SK-N-MC (cell line): ENCODE measurements at regions not wholly inside any gene's neighbourhood (a gene's known extent, or its start where the extent isn't known, plus 50 kb on each side); places are given as distances from the start of the nearest gene placed in this dataset.

Experiments used
- DNase-seq: peaks from one replicate; pipeline ENCODE4 v3.0.0-alpha.2; 2011; ENCODE audit warnings: low read depth, low spot score
- H3K27ac ChIP-seq: fragments of 200-600 bp; sonication (generic); 2 replicates; pipeline ENCODE4 v1.5.1; 2016; ENCODE audit warnings: mixed run types
- H3K36me3 ChIP-seq: fragments of 200-600 bp; sonication (generic); 2 replicates; pipeline ENCODE4 v1.6.1; 2017; ENCODE audit warnings: antibody characterized with exemption, low read length, mixed read lengths; ENCODE audit not compliant: insufficient read depth
- H3K4me3 ChIP-seq: fragments of 200-600 bp; sonication (generic); 2 replicates; pipeline ENCODE4 v1.5.1; 2016
- H3K9ac ChIP-seq: fragments of 200-600 bp; sonication (generic); 2 replicates; pipeline ENCODE4 v1.8.0; 2017; ENCODE audit warnings: mixed run types, mixed read lengths; ENCODE audit not compliant: insufficient read length
- H3K9me3 ChIP-seq: fragments of 200-600 bp; sonication (generic); 2 replicates; pipeline ENCODE4 v1.6.1; 2017; ENCODE audit warnings: low read depth, mild to moderate bottlenecking, antibody characterized with exemption, low read length, moderate library complexity, mixed read lengths
- EZH2 ChIP-seq: fragments of 200-600 bp; sonication (generic); IDR thresholded peaks from one replicate; pipeline ENCODE4 v1.6.1; 2017; ENCODE audit warnings: antibody characterized with exemption
- FOXP2 ChIP-seq: optimal IDR thresholded peaks from 2 replicates; pipeline ENCODE3; 2011; ENCODE audit warnings: mild to moderate bottlenecking, moderate library complexity; ENCODE audit not compliant: insufficient read depth; ENCODE audit errors: extremely low read length, control extremely low read depth
- POLR2AphosphoS5 ChIP-seq: IDR thresholded peaks from 2 replicates; pipeline ENCODE4 v1.6.1; 2012; ENCODE audit warnings: mild to moderate bottlenecking, low read depth, low read length, borderline replicate concordance

DNA sequence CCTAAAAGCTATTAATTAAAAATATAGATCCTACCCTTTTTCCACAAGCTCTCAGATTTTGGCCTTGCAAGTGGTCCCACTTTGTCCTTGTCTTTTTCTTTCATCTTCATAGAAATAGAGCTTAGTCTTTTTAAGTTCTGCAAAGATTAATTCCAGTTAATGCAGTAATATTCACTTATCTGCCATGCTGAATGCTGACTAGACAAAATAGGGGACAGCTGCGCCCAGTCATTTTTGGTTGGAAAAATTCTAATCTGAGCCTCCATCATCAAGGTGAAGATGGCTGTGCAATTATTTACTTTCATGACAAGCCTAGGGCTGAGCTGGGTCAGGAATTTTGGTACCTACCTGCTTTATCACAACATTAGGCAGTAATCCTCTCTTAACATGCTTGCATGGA lies 241.3 kb upstream of the CXorf66 start:
- H3K27ac ChIP-seq = no peak overlapping the region
- H3K9ac ChIP-seq = no peak overlapping the region
- no peaks in the 10 kb centered on the region for H3K36me3 ChIP-seq
- H3K4me3 ChIP-seq = no peak overlapping the region
- TF ChIP-seq POLR2AphosphoS5 (no peak), EZH2 (no peak), FOXP2 (no peak)
- DNase-seq = no peak
- H3K9me3 ChIP-seq = no peaks in the 10 kb centered on the region

DNA sequence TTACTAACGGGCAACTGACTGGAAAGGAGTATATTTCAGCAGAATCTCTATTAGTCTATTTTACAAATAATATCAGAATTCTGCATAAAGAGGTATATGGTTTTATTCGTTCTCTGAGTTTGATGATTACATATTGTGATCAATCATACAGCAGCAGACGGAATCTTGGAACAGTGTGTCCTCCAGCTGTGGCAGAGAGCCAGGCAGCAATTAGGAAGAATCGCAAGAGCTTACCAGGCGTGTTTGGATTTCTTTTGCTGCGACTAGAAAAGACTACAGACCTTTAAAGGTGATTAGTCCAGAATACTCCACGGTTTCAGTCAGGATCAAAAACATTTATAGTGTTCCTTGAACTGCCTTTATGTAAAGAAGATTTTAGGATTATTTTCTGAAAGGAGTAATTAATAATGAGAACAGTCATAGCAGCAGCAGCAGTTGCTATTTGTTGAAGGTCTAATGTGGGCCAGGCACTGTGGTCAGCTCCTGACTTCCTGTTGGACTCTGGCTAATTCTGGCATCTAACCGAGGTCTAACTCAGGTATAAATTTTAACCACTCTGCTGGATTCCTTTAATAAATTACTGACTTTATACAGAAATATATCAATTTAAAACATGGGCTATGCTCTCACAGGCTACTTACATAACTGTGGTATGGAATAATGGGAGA lies 225.3 kb upstream of the CXorf66 start:
- H3K27ac ChIP-seq = no peak overlapping the region
- H3K4me3 ChIP-seq = no peak overlapping the region
- TF ChIP-seq POLR2AphosphoS5 (no peak), EZH2 (no peak), FOXP2 (no peak)
- no peaks in the 10 kb centered on the region for H3K9me3 ChIP-seq
- no peak overlapping the region for H3K9ac ChIP-seq
- no peak for DNase-seq
- H3K36me3 ChIP-seq = no peaks in the 10 kb centered on the region

DNA sequence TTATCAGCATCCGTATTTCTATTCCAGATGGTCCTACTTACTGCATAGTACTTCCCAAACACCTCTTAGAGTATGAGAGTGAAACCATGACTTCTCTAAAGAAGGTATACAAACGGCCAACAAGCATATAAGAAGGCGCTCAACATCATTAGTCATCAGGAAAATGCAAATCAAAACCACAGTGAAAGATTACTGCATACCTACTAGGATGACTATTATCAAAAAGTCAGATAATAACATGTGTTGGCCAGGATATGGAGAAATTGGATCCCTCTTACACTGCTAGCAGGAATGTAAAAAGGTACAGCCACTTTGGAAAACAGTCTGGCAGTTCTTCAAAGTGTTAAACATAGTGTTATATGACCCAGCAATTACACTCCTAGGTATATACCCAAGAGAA lies 215.3 kb upstream of the CXorf66 start:
- TF ChIP-seq FOXP2 (no peak), POLR2AphosphoS5 (no peak), EZH2 (no peak)
- DNase-seq = no peak
- Histone ChIP-seq H3K4me3 (no peak overlapping the region), H3K9ac (no peak overlapping the region), H3K36me3 (no peaks in the 10 kb centered on the region), H3K27ac (no peak overlapping the region), H3K9me3 (no peaks in the 10 kb centered on the region)

DNA sequence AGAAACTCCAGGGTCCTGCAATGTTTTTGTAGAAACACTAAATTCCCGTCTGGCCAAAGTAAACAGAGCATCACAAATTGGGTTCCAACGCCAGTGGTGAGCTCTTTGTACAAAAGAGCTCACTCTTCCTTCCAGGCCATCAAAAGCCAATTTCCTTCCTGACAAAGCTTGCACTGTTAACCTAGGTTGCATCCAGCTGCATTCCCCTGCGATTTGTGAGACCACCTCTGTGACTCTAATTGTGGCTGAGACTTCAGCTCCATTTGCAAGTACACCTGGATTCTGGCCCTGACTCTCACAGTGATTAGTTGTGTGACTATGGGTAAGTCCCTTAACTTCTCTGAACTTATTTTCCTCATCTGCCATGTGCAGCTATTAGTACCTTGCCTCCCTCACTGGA lies 212.5 kb upstream of the CXorf66 start:
- DNase-seq = no peak
- H3K27ac ChIP-seq = no peak overlapping the region
- H3K36me3 ChIP-seq = no peaks in the 10 kb centered on the region
- no peak overlapping the region for H3K9ac ChIP-seq
- TF ChIP-seq EZH2 = no peak
- TF ChIP-seq FOXP2 = no peak
- TF ChIP-seq POLR2AphosphoS5 = no peak
- H3K9me3 ChIP-seq = no peaks in the 10 kb centered on the region
- no peak overlapping the region for H3K4me3 ChIP-seq

DNA sequence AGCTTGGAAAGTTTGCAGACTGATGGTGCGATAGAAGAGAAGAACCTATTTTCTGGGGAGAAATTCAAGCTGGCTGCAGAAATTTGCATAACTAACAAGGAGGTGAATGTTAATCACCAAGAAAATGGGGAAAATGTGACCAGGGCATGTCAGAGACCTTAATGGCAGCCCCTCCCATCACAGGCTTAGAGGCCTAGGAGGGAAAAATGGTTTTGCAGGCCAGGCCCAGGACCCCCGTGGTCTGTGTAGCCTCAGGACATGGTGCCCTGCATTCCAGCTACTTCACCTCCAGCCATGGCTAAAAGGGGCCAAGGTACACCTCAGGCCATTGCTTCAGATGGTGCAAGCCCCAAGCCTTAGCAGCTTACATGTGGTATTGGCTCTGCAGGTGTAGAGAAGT lies 207.1 kb upstream of the CXorf66 start:
- H3K9me3 ChIP-seq = no peaks in the 10 kb centered on the region
- H3K27ac ChIP-seq = no peak overlapping the region
- TF ChIP-seq EZH2 (no peak), POLR2AphosphoS5 (no peak), FOXP2 (no peak)
- H3K9ac ChIP-seq = no peak overlapping the region
- DNase-seq = no peak
- no peak overlapping the region for H3K4me3 ChIP-seq
- H3K36me3 ChIP-seq = no peaks in the 10 kb centered on the region

DNA sequence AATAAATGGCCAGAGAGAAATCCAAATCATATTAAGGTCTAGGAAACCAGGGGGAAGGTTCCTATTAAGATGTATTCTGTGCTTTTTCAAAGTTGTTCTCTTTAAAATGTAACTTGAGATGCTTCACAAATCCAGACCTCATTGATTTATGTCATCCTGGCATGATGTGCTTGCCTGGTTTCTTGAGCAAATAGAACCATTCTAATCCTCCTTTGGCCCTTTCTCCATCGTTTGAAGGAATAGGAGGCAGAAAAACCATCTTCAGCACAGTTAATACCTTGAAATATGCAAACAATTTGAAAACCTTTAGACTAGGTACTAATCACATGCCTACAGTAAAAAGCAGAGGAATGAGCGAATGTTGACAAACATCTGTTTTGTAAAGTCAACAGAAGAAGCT lies 202.2 kb upstream of the CXorf66 start:
- Histone ChIP-seq H3K9ac (no peak overlapping the region), H3K27ac (no peak overlapping the region), H3K36me3 (no peaks in the 10 kb centered on the region), H3K4me3 (no peak overlapping the region), H3K9me3 (no peaks in the 10 kb centered on the region)
- no peak for DNase-seq
- no peak for TF ChIP-seq FOXP2
- TF ChIP-seq EZH2 = no peak
- TF ChIP-seq POLR2AphosphoS5 = no peak

DNA sequence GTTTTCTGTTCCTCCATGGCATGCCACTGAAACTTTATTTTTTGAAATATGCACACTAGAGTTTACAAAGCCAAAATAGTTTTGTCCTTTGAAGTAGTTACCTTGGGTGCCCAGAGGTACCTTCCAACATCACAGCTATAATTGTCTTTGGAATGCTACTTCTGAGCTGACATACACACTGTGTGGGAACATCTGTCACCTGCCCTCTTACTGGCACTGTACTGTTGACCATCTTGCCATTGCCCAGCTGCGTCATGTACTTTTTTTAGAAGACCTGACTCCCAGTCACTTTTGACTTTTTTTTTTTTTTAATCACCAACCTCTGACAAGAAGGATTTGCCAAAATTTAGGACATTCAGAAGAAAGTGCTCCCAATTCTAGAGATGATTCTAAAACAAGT lies 200.5 kb upstream of the CXorf66 start:
- DNase-seq = no peak
- Histone ChIP-seq H3K27ac (no peak overlapping the region), H3K4me3 (no peak overlapping the region), H3K9ac (no peak overlapping the region), H3K36me3 (no peaks in the 10 kb centered on the region), H3K9me3 (no peaks in the 10 kb centered on the region)
- TF ChIP-seq EZH2 (no peak), POLR2AphosphoS5 (no peak), FOXP2 (no peak)

DNA sequence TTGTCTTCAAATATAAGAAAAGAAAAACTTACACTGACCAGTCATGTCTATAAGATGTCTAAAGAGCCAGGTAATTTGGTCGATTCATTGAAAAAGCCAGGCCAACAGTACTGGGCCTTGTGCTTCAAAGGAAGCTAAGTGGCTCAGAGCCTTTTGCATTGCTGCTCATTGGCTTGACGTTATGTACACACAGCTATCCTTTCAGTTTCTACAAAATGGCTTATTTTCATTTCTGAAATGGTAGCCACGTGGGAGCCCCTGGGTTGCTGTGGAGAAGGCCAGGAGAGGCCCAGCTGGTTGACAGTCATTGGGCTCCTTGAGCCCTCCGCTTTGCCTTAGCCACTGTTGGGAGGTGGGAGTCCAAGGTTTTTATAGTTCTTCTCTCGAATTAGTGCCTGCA lies 199.1 kb upstream of the CXorf66 start:
- Histone ChIP-seq H3K4me3 (no peak overlapping the region), H3K9me3 (no peaks in the 10 kb centered on the region), H3K36me3 (no peaks in the 10 kb centered on the region), H3K9ac (no peak overlapping the region), H3K27ac (no peak overlapping the region)
- DNase-seq = no peak
- TF ChIP-seq POLR2AphosphoS5 (no peak), FOXP2 (no peak), EZH2 (no peak)

DNA sequence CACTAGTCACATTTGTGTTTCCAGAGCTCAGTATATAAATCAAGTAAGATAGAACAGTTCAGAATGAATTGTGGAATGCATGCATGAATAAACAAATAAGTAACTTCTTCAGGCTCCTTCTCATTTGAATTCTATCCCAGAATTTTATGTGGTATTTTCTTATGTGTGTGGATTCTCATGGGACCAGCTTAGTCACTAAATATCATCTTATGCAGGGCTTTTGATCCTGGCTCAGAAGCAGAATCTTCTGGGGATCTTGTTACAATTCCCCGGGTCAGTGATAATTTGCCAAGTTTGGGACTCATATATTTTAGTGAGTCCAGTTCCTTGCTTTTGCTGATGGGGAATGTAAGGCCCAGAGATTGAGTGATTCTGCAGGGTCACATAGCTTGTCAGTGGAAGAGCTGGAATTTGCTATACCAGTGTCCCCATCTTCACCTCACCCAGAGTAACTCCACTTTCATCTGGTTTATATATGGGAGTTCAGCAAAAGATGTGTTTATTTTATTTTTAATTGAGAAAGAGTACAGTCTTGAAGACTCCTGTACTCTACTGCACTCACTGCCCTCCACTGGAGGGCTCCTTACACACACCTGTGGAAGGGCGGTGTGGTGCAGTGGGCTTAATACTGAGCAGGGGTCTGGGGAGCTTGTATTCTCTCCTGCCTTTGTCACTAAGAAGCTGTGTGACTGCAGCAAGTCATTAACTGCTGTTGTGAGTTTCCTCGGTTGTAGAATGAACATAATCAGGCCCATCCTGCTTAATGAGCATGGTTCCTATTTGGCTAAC lies 198.2 kb upstream of the CXorf66 start:
- no peaks in the 10 kb centered on the region for H3K36me3 ChIP-seq
- DNase-seq = no peak
- no peak overlapping the region for H3K9ac ChIP-seq
- no peak overlapping the region for H3K4me3 ChIP-seq
- TF ChIP-seq POLR2AphosphoS5 (no peak), EZH2 (no peak), FOXP2 (no peak)
- no peak overlapping the region for H3K27ac ChIP-seq
- H3K9me3 ChIP-seq = no peaks in the 10 kb centered on the region
